AG09319 (cell line): ENCODE measurements at regions not wholly inside any gene's neighbourhood (a gene's known extent, or its start where the extent isn't known, plus 50 kb on each side); places are given as distances from the start of the nearest gene placed in this dataset.

Source experiments
- DNase-seq: peaks from one replicate; pipeline ENCODE4 v3.0.0-alpha.2; 2010; ENCODE audit warnings: low read depth; ENCODE audit errors: extremely low read depth
- TF ChIP-seq, protein P1 (sequence below): IDR thresholded peaks from 2 replicates; pipeline ENCODE4 v1.5.1; 2011; ENCODE audit warnings: low read depth, mild to moderate bottlenecking, inconsistent platforms, low read length, moderate library complexity

DNA sequence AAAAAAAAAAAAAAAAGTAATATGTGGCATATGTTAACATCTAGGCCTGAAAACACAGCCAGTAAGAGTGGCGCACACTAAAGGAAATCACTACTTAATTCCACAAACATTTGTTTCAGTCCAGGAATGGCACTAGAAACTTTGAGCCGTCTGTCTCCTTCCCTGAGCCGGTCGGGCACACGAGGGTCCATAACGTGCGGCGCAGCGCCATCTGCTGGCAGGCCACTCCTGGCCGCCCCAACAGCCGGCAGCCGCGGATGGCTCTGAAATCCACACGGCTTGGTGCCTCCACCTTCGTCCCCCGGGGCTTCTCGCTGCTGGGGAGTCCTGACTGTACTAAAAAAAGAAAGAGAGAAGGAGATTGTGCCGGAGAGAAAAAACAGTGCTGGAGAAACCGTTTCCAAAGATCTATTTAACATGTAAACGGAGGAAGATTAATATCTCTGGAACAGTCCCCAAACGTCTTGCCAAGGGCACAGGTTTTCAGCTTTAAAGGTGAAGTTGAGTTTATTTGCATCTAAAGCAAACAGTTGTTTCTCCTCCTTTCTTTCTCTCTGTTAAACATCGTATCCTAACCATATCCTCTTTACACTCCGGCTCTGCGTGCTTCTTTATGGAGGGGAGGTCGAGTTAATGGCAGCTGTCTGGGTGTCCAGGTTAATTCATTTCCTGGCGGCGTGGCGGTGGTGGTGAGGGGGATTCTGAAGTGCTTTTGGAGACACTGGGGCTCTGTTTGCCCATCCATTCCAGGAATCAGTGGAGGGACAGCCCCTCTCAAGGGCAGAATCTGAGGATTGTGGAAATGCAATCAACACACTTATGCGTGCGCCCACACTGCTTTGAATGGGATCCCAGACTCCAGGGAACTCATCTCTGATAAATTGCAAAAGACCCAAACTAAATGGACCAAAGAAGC, 611.3 kb upstream of the SALL1 start:
- peak; percentile 44 for DNase-seq
- TF ChIP-seq, protein P1, sequence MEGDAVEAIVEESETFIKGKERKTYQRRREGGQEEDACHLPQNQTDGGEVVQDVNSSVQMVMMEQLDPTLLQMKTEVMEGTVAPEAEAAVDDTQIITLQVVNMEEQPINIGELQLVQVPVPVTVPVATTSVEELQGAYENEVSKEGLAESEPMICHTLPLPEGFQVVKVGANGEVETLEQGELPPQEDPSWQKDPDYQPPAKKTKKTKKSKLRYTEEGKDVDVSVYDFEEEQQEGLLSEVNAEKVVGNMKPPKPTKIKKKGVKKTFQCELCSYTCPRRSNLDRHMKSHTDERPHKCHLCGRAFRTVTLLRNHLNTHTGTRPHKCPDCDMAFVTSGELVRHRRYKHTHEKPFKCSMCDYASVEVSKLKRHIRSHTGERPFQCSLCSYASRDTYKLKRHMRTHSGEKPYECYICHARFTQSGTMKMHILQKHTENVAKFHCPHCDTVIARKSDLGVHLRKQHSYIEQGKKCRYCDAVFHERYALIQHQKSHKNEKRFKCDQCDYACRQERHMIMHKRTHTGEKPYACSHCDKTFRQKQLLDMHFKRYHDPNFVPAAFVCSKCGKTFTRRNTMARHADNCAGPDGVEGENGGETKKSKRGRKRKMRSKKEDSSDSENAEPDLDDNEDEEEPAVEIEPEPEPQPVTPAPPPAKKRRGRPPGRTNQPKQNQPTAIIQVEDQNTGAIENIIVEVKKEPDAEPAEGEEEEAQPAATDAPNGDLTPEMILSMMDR: peak; percentile 100

DNA sequence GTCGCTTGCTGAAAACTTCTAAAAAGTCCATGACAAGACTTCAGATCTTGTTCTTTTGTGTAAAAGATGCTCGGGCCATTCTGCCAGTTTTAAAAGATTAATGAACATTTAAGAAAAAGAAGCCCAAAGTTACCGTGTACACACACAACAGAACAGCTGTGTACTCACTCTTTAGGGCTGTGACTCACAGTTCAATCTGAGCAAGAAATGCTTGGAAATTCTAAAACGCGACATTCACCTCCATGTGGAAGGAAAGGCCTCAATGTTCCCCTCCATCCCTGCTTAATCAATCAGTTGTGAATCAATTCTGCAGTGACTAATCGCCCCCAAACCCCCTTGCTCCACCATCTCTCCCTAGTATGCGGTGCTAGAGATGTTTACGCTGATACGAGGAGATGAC, 609.9 kb upstream of the SALL1 start:
- DNase-seq: no peak
- TF ChIP-seq, protein P1: no peak

- DNase-seq: no peak
- TF ChIP-seq, protein P1: no peak
Measured at GRCh38 chr16:51759999-51760398, 608.9 kb upstream of the SALL1 start.

DNA sequence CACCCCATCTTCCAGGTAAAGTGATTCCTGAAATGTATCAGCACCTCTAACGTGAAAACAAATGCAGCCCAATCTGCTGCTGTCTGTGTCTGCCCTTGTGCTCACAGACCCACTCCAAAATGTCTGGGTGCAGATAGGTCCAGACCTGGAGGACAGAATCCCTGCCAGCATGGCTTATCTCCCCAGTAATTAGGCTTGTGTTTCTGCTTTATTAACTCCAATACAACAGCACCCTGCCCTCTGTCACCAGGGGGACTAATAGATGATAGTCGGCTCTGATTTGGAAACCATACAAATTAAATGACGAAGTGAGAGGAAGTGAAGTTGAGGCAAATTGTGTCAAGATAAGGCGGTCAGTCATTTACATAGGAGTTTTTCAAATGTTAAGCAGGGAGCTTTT, 608.3 kb upstream of the SALL1 start:
- TF ChIP-seq, protein P1: no peak
- DNase-seq: no peak

DNA sequence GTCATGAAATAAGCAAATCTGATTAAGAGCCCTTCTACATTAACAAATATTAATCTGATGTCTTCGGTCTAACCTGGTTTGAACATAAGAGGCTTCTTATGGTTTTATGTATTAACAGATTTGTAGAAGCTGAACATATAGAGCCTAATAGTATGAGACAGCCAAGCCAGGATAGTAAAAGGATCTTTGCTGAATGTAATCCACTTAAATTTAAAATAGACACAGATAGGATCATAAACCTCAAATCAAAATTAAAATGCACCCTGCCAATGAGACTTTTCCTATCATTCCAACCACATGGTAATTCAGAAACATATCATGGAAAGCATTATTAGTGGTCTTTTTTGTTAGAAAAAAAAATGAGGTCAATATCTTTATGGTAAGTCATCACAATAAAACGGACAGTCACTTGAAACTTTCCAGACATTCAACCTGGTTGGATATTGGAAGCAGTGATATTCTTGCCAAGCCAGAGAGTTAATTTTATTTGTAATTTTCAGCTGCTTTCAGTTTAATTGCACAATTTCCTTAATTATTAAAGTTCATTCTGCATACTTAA, 606.9 kb upstream of the SALL1 start:
- DNase-seq: no peak
- TF ChIP-seq, protein P1: no peak

DNA sequence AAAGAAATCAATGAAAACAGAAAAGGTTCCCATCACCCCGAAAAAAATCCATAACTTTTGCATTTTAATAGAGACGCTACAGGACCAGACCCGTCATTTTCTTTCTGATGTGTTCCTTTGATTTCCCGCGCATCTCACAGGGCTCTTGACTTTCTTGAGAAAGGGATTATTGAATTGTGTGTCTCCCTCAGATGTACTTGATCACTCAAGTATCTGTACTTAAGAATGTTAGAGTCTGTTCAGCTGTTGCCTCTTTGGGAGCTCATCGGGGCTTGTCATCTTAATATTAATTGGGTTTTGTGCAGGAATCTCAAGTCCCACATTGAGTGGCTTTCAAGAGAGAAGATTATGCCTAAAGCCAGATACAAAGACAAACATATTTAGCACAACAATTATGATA, 606.4 kb upstream of the SALL1 start:
- TF ChIP-seq, protein P1: no peak

DNA sequence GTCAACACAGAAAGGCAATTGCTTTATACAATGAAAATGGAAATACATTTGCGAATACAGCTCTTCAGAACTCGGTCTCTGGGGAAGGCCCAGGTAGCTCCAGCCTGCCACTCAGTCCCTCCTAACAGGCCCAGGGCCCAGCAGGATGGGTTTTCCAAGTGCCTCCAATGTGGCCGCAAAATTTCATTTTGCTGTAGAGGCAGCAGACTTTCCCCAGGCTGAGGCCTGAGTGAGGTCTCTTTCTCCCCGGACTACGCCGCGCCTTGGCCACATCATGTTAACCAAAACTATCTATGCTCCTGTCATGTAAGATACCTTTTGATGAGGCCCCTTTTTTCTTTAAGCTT, 606.0 kb upstream of the SALL1 start:
- TF ChIP-seq, protein P1: no peak
- no peak for DNase-seq

More for the DNA sequence above, 606.4 kb upstream of the SALL1 start:
- DNase-seq: no peak
